Cardiac fibroblast (primary cell): ENCODE measurements at regions not wholly inside any gene's neighbourhood (a gene's known extent, or its start where the extent isn't known, plus 50 kb on each side); places are given as distances from the start of the nearest gene placed in this dataset.

Experiments
- DNase-seq, 2 donors: peaks; one replicate each; pipeline versions ENCODE4 v3.0.0 to v3.0.0-alpha.2; 2010; ENCODE audit warnings: low read depth in 2 of 2
- H3K4me3 ChIP-seq, 2 donors: replicated peaks in 1 of 2; 1 replicate in 1 of 2; 2 replicates in 1 of 2; pipeline ENCODE4 v1.5.1; 2011; ENCODE audit warnings: low read depth in 2 of 2, low read length in 2 of 2, mild to moderate bottlenecking in 2 of 2, moderate library complexity in 1 of 2
- CTCF ChIP-seq: IDR thresholded peaks from one replicate; pipeline ENCODE4 v1.5.1; 2011; ENCODE audit warnings: low read depth, mild to moderate bottlenecking, low read length, inconsistent platforms

DNA sequence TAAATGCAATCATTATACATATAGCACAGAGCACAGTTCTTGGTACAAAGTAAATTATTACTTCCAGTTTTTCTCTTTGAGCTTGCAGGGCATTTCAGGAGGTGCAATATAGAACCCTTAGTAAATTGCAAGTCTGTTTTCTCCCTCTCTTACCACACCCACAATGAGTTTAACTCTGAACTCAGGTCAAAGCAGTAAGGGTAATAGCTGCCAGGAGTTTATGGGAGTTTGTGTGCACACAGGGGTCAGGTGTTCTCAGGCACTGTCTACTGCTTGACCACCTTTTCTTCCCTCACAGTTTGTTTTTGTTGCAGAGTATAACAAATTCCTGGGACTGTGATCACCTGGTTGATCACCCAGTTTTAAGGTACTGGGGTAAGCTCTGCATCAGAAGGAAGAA is 478.5 kb upstream of the TENM4 start:
- no peak overlapping the region for H3K4me3 ChIP-seq
- no peak for TF ChIP-seq CTCF
- no peak for DNase-seq

GRCh38 chr11:79918846-79919245 is 478.0 kb upstream of the TENM4 start:
- DNase-seq: no peak
- no peak overlapping the region for H3K4me3 ChIP-seq
- TF ChIP-seq CTCF: no peak

DNA sequence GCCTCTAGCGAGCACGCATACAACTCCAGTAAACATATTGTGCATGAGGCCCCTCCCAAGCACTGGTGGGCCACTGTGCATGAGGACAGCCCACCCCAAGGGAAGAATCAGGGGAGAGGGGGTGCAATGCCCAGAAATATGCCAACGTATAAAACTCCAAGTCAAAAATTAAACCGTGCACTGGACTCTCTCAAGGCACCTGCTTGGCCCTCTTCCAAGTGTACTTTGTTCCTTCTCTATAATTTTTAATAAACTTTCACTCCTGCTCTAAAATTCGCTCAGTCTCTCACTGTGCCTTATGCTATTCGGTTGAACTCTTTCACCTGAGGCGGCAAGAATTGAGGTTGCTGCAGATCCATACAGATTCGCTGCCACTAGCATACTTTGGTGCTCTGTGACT is 465.3 kb upstream of the TENM4 start:
- no peak for DNase-seq
- TF ChIP-seq CTCF: no peak
- no peak overlapping the region for H3K4me3 ChIP-seq

DNA sequence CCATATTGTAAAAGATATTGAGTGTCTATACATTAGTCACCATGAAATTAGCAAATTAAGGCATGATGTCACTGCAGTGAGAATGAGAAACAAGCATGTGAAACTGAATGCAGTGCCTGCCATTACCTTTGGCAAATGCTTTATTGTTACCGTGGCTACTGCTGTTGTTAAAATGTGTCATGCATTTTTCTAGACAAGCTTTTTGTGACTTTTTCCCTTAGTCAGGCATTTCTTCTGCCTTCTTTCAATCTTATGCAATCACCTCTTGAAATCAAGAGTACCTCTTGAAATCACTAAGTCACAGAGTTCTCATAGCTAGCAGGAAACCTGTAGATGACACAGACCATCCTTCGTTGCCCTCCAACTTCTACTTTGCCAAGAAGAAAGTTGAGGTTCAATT is 461.7 kb upstream of the TENM4 start:
- no peak overlapping the region for H3K4me3 ChIP-seq
- TF ChIP-seq CTCF: no peak
- peak in 1 of 2 donors; percentile 6 for DNase-seq

- no peak overlapping the region for H3K4me3 ChIP-seq
- no peak for TF ChIP-seq CTCF
- DNase-seq: no peak
Measured at GRCh38 chr11:79897896-79898295, 457.1 kb upstream of the TENM4 start.

DNA sequence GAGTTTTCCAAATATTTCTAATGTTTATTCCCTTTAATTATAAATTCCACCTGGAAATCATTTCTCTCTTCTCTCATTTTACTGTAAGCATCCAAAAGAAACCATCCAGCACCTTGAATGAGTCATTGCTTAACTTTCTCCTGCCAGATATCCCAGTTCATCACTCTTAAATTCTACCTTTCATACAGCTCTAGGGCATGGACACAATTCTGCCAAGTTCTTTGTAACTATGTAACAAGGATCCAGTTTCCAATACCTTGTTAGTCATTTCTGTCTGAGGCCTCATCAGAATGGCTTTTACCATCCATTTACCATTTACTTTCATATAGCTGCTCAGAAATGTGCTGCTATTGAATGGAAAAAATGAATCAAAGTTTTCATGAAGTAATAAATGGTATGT is 455.4 kb upstream of the TENM4 start:
- DNase-seq: no peak
- H3K4me3 ChIP-seq: no peak overlapping the region
- no peak for TF ChIP-seq CTCF

DNA sequence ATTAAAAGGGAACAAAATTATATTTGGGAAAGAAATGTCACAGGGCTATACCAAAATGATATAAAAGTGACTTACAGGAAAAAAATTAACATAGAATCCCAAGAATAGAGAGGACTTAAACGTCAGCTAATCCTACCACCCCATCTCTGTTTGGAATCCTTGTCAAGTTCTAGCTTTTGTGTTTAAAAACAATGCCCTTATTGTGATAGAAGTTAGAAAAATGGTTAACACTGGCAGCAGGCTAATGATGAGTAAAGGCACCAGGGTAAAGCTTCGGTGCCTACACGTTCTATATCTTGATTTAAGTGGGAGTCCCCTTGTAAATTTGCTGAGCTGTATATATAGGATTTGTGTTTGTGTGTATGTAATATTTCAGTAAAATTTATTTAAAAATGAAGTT is 453.3 kb upstream of the TENM4 start:
- no peak for DNase-seq
- no peak for TF ChIP-seq CTCF
- H3K4me3 ChIP-seq: no peak overlapping the region
